ENCODE measurements at regions not wholly inside any gene's neighbourhood (a gene's known extent, or its start where the extent isn't known, plus 50 kb on each side); places are given as distances from the start of the nearest gene placed in this dataset.

DNA sequence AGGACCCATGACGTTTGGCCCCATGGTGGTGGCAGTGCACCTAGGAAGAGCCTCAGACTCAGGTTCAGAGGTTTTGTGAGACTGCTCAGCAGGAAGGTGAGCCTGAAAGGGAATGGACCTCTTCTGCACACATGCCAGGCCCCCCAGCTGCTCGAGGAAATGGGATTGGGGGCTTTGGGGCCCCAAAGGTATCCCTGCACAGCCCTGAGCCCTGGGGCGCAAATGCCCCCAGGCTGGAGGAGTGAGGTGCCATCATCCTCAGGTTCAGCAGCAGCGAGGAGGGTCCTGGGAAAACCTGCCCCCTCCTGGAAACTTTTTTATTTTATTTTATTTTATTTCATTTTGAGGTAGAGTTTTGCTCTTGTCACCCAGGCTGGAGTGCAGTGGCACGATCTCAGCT lies 171.8 kb upstream of the MVB12B start:
- no peak for DNase-seq

DNA sequence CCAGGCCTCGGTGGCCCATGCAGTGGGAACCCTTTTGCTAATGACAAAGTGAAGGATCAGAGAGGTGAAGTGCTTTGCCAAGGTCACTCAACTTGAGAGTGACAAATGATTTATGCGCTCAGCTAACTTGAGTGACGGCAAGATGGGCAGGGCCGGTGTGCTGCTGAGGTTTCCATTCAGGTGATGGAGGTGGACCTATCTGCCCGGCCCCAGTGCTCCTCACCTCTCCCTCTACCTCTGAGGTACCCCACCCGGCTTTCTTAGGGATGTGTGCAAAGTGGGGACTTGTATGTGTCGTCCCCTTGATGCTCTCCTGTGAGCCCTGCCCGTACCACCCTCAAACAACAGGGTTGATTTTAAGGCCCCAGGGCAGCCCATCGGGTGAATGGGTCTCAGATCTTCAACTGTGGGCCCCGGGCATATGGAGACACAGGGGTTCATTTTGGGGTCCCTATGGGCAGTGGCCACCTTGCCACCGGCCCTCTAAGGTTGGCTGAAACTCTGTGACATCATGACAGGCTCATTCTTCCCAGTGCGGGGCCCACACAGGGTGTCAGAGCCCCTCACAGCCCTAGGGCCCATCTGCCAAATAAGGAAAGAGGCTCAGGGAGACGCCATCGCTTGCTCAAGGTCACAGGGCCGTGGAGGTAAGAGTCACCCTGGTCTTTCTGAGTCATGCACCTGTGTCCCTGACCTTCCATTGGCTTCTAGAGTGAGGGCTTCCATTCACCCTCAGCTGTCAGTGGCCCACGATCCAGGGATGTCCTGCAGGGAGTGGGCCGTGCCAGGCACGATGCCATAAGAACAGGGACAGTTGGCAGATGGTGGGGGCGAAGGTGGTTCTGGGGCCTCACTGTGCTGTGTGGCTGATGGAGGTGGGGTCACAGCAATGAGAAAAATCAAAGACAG lies 170.6 kb upstream of the MVB12B start:
- no peak for DNase-seq

DNA sequence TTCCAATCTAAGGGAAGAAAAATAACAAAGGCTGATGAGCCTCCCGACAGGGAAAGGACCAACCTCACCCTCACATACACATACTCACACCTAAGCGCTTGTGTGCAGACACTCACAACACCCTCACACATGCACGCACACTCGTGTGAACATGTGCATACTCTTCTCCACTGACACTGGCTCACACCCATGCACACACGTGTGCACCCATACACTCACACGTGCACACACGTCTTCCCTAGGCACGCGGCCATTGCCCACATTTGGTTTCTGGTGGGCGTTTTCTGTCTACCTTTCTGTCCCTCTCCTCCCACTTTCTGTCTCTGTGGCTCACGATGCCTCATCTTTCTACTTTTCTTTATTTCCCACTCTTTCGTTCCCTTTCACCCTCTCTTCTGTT lies 169.7 kb upstream of the MVB12B start:
- no peak for DNase-seq

DNA sequence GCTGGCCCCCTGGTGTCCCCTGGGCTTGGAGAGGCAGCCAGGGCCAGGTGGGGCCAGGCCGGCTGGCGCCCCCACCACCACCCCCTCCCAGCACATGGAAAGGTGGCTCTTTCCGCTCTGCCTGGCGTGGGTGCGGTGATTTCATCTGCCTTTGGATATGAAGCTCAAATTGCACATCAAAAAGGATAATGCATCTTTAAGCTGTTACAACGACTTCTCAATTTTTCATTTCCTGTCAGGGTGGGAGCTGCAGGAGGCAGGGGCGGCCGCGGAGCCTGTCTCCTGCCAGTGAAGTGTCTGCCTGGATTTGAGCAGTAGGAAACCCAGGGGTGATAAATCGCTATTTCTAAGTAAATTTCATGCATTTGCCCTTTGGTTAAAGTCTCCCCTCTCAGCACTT lies 169.2 kb upstream of the MVB12B start:
- no peak for DNase-seq

DNA sequence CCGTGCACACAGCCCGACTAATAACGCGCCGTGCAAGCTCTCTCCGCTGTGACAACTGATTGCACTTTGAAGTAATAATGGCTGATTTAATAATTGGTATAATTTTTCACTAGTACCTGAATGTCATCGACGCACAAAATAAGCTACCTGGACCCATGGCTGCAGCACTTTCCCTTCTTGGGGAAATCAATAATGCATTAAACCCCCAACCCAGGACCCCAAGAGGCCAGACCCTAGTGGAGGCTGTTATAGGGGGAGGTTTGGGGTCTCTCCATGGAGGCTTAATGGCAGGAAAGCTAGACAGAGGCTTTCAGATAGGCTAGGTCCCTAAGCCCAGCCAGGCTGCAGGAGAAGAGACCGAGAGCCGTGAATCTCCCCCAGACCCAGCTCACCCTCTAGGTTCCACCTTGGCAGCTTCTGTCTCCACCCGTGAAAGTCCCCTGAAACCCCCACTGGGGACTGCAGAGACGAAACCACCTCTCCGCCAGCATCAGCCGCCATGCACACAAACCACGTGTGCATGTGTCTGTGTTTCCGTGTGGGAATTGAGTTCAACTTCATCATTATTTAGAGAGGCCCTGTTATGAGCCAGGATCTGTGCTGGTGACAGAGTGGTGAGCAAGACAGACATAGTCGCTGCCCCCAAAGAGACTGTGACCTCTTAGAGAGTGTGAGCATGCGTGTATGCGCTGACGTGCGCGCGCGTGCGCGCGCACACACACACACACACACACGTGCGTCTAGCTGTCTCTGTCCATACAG lies 168.6 kb upstream of the MVB12B start:
- DNase-seq, result no peak

DNA sequence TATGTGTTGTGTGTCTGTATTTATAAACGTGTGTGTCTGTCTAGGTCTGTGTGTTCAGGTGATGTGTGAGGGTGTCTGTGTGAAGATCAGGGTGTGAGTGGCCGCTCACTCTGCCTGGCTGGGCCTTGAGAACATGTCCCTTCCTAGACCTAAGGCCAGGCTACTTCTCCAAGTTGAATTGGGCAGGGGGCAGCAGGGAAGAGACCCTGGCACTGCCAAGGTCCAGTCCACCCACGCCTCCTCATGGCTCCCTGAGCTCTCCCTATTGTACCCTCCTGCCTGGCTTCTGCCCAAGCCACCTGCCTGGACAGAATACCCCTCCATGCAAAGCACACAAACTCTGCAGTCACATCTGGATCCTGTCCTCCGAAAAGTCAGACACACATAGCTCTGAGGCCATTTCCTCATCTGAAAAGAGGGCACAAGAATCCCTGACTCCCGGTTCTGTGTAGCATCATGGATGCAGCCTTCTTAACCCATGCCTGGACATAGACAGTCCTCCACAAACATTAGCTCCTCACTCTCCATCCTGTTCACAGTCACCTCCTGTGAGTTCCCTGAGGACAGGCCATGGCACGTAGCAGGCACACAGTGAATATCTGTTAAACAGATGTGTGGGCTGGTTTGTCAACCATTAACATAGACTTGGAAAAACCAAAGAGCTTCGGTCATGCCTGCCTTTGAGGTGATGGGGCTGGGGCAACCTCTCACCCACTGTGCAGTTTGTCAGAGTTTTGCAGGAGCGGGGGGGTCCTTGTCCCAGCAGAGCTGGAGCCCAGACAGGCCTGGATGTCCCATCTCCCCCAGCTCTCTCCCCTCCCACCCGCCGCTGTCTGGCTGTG lies 167.8 kb upstream of the MVB12B start:
- DNase-seq, result no peak

DNA sequence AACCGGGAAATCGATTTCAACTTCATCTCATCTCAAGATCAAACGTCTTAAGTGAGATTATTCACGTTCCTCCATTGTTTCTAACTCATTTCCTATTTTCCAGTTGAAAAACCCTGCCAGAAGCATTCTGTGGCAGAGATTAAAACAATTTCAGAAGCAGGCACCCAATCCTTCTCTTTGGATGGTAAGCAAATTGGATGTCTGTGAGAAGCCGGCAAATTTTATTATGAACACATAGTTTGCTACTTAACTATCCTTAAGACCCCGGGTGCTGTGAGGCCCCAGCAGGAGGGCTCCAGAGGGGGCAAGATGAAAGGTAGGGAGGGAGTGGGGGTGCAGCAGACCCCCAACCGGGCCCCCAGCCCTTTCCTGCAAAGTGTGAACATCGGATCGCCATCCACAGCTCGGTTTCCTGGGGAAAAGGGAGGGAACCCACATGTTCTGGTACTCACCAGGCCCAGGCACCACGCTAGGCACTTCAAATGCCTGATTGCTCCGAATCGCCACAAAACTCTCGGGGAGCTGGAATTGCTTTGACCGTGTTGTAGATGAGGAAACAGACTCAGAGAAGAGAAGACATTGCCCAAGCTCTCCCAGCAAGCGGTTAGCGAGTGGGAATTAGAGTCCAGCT lies 167.1 kb upstream of the MVB12B start:
- no peak for DNase-seq

DNA sequence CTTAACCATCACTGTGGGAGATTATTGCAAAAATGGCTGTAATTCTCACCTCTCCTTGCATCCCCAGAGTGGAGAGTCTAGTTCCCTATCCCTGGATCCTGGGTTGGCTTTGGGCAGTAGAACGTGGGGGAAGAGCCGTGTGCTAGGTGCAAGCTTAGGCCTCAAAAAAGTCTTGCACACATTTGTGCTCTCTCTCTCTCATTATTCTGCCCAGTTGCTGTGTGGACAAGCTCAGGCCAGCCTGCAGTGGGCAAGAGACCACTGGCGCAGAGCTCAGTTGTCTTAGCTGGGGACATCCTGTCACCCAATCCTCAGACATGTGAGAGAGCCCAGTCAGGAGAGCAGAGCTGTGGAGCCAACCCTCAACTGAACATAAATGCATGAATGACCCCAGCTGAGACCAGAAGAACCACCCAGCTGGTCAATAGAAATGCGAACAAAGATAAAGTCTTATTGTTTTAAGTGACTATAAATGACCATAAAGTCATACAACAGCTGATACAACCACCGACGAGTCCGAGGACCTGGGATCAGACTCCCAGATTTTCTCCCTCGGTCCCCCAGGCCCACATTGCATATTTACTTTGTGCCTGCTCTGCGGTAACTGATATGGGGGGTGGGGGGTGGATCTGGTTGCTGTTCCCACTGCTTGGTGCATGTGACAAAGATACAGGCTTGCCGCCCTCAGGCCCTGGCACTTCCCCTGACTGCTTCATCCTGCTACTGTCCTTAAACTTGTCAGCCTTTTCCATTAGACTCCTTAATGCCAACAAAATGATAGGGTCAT lies 166.4 kb upstream of the MVB12B start:
- no peak for DNase-seq

DNA sequence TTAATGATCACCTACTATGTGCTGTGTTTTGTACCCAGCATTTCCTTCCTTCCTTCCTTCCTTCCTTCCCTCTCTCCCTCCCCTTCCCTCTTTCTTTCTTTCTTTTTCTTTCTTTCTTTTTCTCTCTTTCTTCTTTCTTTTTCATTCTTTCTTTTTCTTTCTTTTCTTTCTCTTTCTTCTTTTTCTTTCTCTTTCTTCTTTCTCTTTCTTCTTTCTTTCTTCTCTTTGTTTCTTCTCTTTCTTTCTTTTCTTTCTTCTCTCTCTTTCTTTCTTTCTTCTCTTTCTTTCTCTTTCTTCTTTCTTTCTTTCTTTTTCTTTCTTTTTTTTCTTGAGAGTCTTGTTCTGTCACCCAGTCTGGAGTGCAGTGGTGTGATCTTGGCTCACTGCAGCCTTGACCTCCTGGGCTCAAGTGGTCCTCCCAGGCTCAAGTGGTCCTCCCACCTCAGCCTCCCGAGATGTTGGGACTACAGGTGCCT lies 165.7 kb upstream of the MVB12B start:
- no peak for DNase-seq

DNA sequence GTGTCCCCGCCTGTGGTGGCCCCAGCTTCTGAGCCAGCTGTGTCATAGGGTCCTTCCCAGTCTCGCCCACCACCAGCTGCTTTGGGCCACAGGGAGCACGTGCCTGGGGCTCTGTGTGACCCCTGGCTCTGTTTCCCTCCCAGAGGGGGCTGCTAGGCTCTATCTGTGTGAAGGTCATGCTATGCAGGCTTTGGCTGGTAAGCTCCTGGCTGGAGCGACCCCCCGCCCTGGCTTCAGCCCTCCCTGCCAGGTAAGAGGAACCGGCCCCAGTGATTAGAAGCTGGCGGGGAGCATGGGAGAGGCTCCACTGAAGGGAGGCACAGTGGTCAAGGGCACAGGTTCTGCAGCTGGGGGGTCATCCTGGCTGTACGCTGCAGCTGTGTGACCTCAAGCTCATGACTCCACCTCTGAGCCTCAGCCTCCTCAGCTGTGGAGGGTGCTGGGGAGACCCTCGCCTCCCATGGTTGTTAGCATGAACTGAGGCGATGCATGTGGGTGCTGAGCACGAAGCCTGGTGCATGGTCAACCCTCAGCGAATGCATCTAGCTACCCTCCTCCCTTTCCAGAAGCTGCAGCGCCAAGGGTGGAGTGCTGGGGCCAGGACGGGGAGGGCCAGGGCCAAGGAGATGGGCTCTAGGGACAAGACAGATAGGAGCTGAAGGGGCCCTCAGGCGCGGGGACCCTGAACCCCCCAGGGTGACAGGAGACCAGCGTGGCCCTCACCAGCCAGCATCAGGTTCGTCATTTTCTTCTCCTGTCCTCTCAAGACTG lies 163.8 kb upstream of the MVB12B start:
- no peak for DNase-seq

DNA sequence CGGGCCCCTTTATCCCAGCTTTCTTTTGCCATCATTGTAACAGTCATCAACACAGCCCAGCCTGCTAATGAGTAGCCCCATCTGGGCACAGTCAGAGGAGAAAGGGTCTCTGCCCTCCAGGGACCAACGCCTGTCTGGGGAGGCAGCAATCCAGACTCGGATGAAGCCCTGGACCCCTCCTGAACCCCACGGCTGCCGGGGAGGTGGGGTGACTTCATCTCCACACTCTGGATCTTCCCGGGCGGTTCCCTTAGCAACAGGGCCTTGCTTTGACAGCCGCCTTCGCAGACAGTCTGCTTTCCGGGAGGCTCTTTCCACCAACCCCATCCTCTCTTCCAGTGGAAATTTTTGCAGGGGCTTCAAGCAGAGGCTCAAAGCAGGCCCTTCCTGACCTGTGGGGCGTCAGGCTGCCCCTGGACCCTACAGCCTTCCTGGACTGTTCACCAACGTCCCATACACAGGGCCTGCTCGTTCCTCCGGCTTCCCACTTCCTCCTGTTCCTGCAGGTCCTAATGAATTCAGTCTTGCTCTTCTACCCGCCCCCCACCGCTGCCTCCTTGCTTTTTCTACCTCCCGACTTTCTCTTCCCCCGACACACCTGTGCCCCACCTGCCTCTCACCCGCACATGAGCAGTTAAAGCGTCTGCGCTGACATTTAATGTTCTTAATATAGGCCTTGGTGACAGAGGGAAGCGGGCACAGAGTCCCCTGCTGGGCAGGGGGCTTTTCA lies 161.7 kb upstream of the MVB12B start:
- no peak for DNase-seq

DNA sequence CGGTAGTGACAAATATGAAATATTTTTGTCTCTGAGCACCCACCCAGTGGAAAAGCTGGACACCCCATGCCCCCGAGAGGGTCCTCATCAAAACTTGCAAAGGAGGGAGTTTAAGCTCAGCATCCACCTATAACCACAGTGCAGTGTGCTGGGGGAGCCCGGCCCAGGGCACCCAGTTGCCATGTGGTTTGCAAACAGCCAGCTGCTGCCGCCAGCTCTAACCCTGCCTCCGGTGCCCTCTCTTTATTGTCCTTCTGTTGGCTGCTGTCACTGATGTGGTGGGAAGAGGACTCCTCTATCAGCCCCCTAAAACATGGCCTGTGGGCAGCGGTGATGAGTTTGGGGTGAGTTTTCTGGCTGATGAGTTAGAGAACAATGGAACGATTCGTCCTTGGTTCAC lies 160.9 kb upstream of the MVB12B start:
- no peak for DNase-seq

DNA sequence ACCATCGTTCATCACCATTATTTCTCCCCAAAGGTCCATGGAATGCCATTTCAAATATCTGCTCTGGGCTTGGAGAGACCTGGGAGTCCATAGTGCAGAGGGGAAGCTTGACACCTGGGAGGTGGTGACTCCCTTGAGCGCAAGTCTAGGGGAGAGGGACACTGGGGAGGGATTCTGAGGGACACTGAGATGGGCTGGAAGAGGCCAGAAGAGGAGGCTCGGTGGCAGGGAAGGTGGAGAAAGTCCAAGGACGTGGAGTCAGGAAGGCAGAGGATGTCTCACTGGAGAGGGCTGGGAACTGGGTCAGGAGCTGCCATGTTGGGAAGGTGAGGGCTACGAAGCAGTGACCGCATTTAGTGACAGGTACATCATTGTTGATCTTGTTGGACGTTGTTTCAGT lies 160.3 kb upstream of the MVB12B start:
- DNase-seq, result no peak

DNA sequence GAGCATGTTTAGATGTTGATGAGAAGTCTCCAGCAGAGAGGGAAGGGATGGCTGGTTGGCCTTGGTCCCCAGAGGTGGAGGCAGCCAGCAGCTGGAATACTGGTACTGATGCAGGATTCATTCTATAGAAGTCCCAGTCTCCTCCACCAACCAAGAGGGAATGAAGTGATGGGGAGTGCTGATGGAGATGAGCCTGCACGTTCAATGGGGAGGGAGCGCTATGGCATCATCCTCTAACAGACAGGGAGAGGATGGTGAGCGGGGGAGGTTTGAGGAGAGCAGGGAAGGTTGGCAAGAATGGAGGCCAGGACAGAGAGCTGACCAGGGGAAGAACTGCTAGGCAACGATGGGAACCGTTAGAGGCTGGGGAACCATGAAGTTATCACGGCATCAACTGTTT lies 159.8 kb upstream of the MVB12B start:
- DNase-seq, result no peak

DNA sequence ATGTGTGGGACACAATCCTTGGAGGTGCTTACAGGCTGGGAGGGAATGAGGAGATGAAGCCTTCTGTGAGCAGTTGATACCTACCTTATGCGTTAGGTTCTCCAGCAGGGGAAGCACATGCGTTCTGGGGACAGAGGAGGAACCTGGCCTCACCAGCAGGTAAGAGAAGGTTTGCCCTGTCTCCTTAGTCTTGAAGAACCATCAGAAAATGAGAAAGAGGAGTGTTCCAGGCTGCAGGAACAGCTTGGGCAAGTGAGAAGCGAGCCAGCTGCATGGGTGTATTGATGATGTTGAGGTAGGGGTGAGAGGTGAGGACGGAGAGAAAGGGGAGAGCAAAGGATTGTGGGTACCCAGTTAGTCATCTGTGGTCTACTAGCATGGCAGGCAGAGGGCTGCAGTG lies 156.9 kb upstream of the MVB12B start:
- no peak for DNase-seq

DNA sequence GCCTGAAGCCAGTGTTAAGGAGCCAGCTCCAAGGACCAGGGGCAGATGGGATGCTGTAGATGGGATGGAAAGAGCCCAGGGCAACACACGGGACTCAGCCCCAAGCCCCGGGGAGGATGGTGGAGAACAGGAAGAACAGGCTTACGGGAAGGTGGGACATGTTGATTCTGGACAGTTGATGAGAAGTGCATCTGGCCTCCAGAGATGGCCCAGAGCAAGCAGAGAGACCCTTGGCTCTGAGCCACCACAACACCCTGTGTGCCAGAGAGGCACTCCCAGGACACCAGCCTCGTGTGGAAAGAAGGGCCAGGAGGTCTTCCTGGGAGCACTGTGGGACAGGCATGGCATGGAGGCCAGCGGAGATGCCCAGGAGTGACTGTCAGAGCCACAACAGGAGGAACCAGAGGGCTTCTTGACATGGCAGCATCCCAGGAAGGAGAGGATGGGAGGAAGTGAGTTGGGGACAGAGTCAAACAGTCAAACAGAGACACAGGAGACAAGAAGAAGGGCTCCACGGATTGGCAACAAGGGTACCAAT lies 156.3 kb upstream of the MVB12B start:
- no peak for DNase-seq

DNA sequence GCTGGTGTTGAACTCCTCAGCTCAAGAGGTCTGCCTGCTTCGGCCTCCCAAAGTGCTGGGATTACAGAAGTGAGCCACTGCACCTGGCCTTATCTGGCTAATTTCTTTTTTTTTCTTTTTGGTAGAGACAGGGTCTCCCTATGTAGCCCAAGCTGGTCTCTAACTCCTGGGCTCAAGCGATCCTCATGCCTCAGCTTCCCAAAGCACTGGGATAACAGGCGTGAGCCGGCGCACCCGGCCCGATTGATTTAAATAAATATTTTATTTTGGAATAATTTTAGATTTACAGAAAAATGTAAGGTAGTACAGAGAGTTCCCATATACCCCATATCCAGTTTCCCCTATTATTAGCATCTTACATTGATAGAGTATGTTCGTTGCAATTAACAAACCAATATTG lies 155.0 kb upstream of the MVB12B start:
- no peak for DNase-seq

DNA sequence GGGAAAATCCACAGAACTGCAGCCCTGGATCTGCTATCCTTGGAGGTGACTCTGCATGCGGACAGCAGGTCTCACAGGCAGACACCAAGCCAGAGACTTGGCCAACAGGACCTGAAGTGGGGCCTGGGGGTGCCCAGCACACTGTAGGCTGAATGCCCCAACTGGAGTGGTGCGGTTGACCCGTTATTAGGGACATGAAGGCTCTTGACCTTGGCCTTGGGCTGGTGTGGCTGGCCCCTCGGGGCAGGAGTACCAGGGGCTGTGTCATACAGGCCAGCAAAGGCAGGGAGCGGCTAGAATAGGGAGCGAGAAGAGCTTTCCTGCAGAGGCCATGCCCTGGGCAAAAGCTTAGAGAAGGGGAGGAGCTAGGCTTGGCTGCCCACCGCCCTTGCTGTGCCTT lies 153.2 kb upstream of the MVB12B start:
- no peak for DNase-seq

DNA sequence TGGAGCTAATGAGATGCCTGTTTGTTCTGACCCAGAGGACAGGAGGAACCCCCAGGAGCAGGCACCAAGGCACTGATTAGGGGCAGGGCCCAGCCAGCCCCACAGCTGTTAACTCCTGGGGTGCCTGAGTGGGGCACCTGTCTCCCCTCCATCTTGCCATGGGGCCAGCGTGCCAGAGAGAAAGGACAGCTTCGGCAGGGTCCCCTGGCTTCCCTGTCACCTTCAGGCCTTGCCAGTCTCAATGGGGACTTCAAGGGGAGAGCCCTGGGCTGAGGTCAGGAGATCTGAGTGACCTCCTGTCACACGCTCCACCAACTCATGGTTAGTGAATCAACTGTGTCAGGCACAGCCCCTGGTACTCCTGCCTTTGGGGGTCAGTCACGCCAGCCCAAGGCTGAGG lies 152.7 kb upstream of the MVB12B start:
- no peak for DNase-seq

DNA sequence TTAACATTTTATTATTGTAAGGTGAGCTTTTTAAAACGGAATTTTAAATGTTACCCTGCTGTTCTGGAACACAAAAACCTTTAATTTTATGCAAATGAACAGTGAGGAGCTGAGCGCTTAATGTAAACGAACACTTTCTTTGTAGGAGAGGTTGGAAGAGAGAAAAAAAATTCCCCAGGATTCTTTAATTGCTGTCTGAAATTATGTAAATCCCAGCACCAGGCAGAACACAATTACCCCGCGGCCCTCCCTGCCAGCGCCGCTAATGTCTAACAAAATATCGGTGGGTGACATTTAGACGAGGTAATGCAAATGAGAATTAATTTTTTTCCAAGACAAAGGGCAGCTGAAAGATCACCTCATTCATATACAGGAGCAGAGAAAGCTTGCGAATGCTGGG lies 143.4 kb upstream of the MVB12B start:
- DNase-seq, result no peak

Data from activated CD4-positive, CD25-positive, alpha-beta regulatory T cell (primary cell).